SK-N-MC (cell line): ENCODE measurements at regions not wholly inside any gene's neighbourhood (a gene's known extent, or its start where the extent isn't known, plus 50 kb on each side); places are given as distances from the start of the nearest gene placed in this dataset.

ENCODE experiments used
- EZH2 ChIP-seq: fragments of 200-600 bp; sonication (generic); IDR thresholded peaks from one replicate; pipeline ENCODE4 v1.6.1; 2017; ENCODE audit warnings: antibody characterized with exemption
- POLR2AphosphoS5 ChIP-seq: IDR thresholded peaks from 2 replicates; pipeline ENCODE4 v1.6.1; 2012; ENCODE audit warnings: mild to moderate bottlenecking, low read depth, low read length, borderline replicate concordance

DNA sequence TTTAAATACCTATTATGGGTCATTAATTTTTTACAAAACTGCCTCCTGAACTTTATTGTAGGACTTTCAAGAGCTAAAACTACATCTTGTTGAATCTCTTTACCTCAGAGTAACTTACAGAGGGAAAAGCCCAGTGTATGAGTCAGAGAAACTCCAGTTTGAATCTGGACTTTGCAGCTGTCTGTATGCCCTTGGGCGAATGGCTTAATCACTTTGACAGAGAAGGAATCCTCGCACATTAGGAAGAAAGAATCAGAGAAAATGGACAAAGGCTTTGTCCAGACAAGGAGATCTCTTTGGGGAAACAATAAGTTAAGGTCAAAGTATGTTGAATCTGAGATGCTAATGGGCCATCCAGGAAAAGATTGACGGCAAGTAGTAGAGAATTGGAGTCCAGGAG is 484.2 kb upstream of the CELF2 start:
- TF ChIP-seq POLR2AphosphoS5 (no peak), EZH2 (no peak)
